Peyer's patch (tissue), 4 donors: ENCODE measurements at regions not wholly inside any gene's neighbourhood (a gene's known extent, or its start where the extent isn't known, plus 50 kb on each side); places are given as distances from the start of the nearest gene placed in this dataset.

Experiments used
- POLR2A ChIP-seq, 2 donors: fragments of 450-650 bp; IDR thresholded peaks; one replicate each; pipeline ENCODE4 v1.5.1; 2017; ENCODE audit warnings: antibody characterized with exemption in 2 of 2, mild to moderate bottlenecking in 2 of 2, moderate library complexity in 2 of 2
- TF ChIP-seq, protein P1 (sequence below), 6 experiments: fragments of 450-650 bp in 4 of 6; fragments of 200-600 bp in 2 of 6; sonication (generic) in 1 of 6; IDR thresholded peaks; one replicate each; pipeline ENCODE4 v1.5.1; 2017 to 2019; ENCODE audit warnings: antibody characterized with exemption in 6 of 6, mild to moderate bottlenecking in 3 of 6, moderate library complexity in 1 of 6

DNA sequence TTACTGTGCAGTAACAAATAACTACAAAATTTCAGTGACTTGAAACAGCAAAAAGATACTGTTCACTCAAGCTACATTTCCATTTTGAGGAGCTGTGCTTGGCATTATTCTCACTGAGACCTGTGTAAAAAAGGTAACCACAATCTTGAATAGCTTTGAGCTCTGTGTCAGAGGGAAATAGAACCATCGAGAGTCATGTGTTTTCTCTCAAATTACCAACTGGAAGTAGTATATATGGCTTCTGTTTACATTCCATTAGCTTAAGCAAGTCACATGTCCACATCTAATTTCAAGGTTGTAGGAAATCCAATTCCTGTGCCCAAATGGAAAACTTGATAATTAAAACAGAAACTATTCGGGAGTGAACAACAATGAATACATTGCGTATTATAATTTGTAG is 82.9 kb upstream of the BANK1 start:
- TF ChIP-seq, protein P1, sequence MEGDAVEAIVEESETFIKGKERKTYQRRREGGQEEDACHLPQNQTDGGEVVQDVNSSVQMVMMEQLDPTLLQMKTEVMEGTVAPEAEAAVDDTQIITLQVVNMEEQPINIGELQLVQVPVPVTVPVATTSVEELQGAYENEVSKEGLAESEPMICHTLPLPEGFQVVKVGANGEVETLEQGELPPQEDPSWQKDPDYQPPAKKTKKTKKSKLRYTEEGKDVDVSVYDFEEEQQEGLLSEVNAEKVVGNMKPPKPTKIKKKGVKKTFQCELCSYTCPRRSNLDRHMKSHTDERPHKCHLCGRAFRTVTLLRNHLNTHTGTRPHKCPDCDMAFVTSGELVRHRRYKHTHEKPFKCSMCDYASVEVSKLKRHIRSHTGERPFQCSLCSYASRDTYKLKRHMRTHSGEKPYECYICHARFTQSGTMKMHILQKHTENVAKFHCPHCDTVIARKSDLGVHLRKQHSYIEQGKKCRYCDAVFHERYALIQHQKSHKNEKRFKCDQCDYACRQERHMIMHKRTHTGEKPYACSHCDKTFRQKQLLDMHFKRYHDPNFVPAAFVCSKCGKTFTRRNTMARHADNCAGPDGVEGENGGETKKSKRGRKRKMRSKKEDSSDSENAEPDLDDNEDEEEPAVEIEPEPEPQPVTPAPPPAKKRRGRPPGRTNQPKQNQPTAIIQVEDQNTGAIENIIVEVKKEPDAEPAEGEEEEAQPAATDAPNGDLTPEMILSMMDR (IDR thresholded peaks at IDR 0.05): no peak
- TF ChIP-seq POLR2A (IDR thresholded peaks at IDR 0.05): no peak
